ENCODE measurements at regions not wholly inside any gene's neighbourhood (a gene's known extent, or its start where the extent isn't known, plus 50 kb on each side); places are given as distances from the start of the nearest gene placed in this dataset.

- no peak for TF ChIP-seq CTCF (IDR thresholded peaks at IDR 0.05; ENCODE audit: insufficient read depth, low read depth, low read length)
- no peak for TF ChIP-seq EZH2 (IDR thresholded peaks at IDR 0.05; ENCODE audit: insufficient read depth, low read length)
Measured at GRCh38 chr11:86158704-86159580, 85.6 kb upstream of the EED start.
